ENCODE measurements at regions not wholly inside any gene's neighbourhood (a gene's known extent, or its start where the extent isn't known, plus 50 kb on each side); places are given as distances from the start of the nearest gene placed in this dataset.

DNA sequence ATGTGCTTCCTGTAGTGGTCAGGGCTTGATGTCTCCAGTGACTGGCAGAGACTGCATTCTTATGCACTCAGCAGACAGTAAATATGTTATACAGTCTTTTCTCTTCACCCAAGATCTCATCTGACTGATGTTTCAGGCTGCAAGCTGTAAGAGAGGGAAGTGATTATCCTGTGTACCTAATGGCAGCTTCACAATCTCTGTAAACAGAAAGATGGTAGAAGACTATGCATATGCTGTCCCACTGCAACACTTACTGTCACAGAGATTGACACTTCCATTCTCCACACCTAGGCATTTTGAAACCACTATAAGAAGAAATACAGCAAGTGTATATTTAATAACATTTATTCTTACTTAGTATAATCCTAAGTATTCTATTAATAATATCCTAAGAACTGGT lies 97.6 kb upstream of the ANXA1 start:
- H3K4me1 ChIP-seq (ENCODE audit: insufficient read depth, low read length) = no peaks in the 10 kb centered on the region
- H3K36me3 ChIP-seq (ENCODE audit: insufficient read depth, low read length) = no peaks in the 10 kb centered on the region
- no peak overlapping the region for H3K4me3 ChIP-seq (ENCODE audit: low read depth in 1 of 2, low read length in 2 of 2)
- no peak for TF ChIP-seq EZH2 (IDR thresholded peaks at IDR 0.05; ENCODE audit: borderline replicate concordance, low read depth, low read length, severe bottlenecking)
- TF ChIP-seq, protein P1, sequence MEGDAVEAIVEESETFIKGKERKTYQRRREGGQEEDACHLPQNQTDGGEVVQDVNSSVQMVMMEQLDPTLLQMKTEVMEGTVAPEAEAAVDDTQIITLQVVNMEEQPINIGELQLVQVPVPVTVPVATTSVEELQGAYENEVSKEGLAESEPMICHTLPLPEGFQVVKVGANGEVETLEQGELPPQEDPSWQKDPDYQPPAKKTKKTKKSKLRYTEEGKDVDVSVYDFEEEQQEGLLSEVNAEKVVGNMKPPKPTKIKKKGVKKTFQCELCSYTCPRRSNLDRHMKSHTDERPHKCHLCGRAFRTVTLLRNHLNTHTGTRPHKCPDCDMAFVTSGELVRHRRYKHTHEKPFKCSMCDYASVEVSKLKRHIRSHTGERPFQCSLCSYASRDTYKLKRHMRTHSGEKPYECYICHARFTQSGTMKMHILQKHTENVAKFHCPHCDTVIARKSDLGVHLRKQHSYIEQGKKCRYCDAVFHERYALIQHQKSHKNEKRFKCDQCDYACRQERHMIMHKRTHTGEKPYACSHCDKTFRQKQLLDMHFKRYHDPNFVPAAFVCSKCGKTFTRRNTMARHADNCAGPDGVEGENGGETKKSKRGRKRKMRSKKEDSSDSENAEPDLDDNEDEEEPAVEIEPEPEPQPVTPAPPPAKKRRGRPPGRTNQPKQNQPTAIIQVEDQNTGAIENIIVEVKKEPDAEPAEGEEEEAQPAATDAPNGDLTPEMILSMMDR (IDR thresholded peaks at IDR 0.05; ENCODE audit: borderline replicate concordance, extremely low read depth, low read length, poor library complexity, severe bottlenecking) = no peak
- no peak overlapping the region for H3K4me2 ChIP-seq (ENCODE audit: insufficient read depth, low read length)
- DNase-seq (no peak), ATAC-seq (ENCODE audit: insufficient read depth, low read depth) (no peak)
- H2AFZ ChIP-seq (ENCODE audit: low read depth, low read length) = no peak overlapping the region
- no peaks in the 10 kb centered on the region for H3K9me3 ChIP-seq (ENCODE audit: insufficient read depth, low read length, severe bottlenecking)
- H3K27ac ChIP-seq (ENCODE audit: low read length) = no peak overlapping the region
- no peaks in the 10 kb centered on the region for H4K20me1 ChIP-seq (ENCODE audit: insufficient read depth, low read length)
- H3K27me3 ChIP-seq (ENCODE audit: insufficient read depth, low read length, poor library complexity) = peaks cover 7% of the 10 kb centered on the region
- no peak overlapping the region for H3K9ac ChIP-seq (ENCODE audit: low read depth, low read length)
- H3K79me2 ChIP-seq (ENCODE audit: insufficient read depth, low read length) = no peaks in the 10 kb centered on the region

DNA sequence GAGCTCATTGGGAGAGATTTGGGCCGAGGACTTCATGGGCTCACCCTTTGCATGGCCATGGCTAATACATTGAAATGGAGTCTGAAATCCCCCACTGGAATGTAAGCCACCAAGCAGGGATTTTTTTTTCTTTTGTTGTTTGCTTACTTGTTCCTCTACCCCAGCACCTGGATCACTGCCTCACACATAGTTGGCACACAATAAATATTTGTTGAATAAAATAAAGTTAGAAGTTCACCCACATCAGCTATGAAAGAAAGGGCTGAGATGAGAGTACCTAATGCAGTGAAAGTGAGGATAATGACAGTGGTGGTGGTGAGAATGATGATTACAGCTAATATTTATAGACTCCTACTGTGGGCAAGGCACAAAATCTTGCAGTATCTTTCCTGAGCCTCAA lies 98.1 kb upstream of the ANXA1 start:
- Histone ChIP-seq H2AFZ (ENCODE audit: low read depth, low read length) (no peak overlapping the region), H3K4me3 (ENCODE audit: low read depth in 1 of 2, low read length in 2 of 2) (no peak overlapping the region)
- ATAC-seq (ENCODE audit: insufficient read depth, low read depth) = no peak

DNA sequence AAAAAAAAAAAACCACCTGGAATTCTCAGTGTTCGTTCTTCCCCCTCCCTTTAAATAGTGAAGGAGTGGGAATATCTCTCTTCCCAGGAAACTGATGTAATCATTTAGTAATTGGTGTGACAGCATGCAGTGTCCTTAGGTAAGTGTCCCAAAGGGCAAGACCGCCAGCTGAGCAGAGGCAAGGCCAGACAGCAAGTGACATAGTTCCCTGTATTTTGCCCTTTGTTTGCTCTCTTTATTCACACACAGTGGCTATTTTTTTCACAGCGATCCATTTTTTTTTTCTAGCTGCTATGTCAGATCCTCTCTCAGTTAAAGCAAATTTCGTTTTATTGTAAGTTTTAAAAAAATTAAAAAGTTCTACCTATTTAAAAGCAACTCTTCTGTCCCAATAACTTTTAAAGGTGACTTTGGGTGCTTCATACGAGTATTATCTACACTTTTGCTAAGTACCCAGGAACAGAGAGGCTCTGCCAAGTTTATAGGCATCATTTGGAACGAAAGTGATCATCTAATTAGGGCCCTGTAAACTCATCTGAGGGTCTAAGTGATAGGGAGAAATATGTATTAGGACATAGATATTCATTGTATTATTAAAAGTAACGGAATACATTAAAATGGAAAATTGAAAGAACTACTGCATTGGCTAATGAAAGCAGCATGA lies 98.2 kb upstream of the ALDH1A1 start:
- Histone ChIP-seq H4K20me1 (ENCODE audit: insufficient read depth, low read length) (no peaks in the 10 kb centered on the region), H3K4me1 (ENCODE audit: insufficient read depth, low read length) (no peaks in the 10 kb centered on the region), H3K4me2 (ENCODE audit: insufficient read depth, low read length) (no peak overlapping the region), H3K4me3 (ENCODE audit: low read depth in 1 of 2, low read length in 2 of 2) (no peak overlapping the region), H3K79me2 (ENCODE audit: insufficient read depth, low read length) (no peaks in the 10 kb centered on the region), H3K27ac (ENCODE audit: low read length) (no peak overlapping the region), H2AFZ (ENCODE audit: low read depth, low read length) (no peak overlapping the region), H3K9ac (ENCODE audit: low read depth, low read length) (no peak overlapping the region), H3K27me3 (ENCODE audit: insufficient read depth, low read length, poor library complexity) (peaks cover 9% of the 10 kb centered on the region), H3K36me3 (ENCODE audit: insufficient read depth, low read length) (no peaks in the 10 kb centered on the region), H3K9me3 (ENCODE audit: insufficient read depth, low read length, severe bottlenecking) (no peaks in the 10 kb centered on the region)
- TF ChIP-seq EZH2 (IDR thresholded peaks at IDR 0.05; ENCODE audit: borderline replicate concordance, low read depth, low read length, severe bottlenecking) = no peak
- TF ChIP-seq, protein P1 (IDR thresholded peaks at IDR 0.05; ENCODE audit: borderline replicate concordance, extremely low read depth, low read length, poor library complexity, severe bottlenecking) = no peak
- DNase-seq (no peak), ATAC-seq (ENCODE audit: insufficient read depth, low read depth) (no peak)

More for the DNA sequence above, 98.1 kb upstream of the ANXA1 start:
- Histone ChIP-seq H3K9ac (ENCODE audit: low read depth, low read length) (no peak overlapping the region), H3K27me3 (ENCODE audit: insufficient read depth, low read length, poor library complexity) (peaks cover 7% of the 10 kb centered on the region), H3K4me1 (ENCODE audit: insufficient read depth, low read length) (no peaks in the 10 kb centered on the region), H3K79me2 (ENCODE audit: insufficient read depth, low read length) (no peaks in the 10 kb centered on the region), H3K4me2 (ENCODE audit: insufficient read depth, low read length) (no peak overlapping the region), H3K36me3 (ENCODE audit: insufficient read depth, low read length) (no peaks in the 10 kb centered on the region), H3K27ac (ENCODE audit: low read length) (no peak overlapping the region), H3K9me3 (ENCODE audit: insufficient read depth, low read length, severe bottlenecking) (no peaks in the 10 kb centered on the region), H4K20me1 (ENCODE audit: insufficient read depth, low read length) (no peaks in the 10 kb centered on the region)
- no peak for DNase-seq
- TF ChIP-seq, protein P1 (IDR thresholded peaks at IDR 0.05; ENCODE audit: borderline replicate concordance, extremely low read depth, low read length, poor library complexity, severe bottlenecking) = no peak
- no peak for TF ChIP-seq EZH2 (IDR thresholded peaks at IDR 0.05; ENCODE audit: borderline replicate concordance, low read depth, low read length, severe bottlenecking)

All from DND-41 (cell line).